Type B pancreatic cell (in vitro differentiated cells): ENCODE measurements at regions not wholly inside any gene's neighbourhood (a gene's known extent, or its start where the extent isn't known, plus 50 kb on each side); places are given as distances from the start of the nearest gene placed in this dataset.
A peak's percentile ranks its signal among the peaks of the same experiment; 100 is the strongest.

Source experiments
- DNase-seq: peaks from one replicate; pipeline ENCODE4 v3.0.0; 2021; ENCODE audit warnings: mixed read lengths; ENCODE audit not compliant: unreplicated experiment; ENCODE audit errors: extremely low spot score
- H3K27ac Mint-ChIP-seq: 2 replicates; pipeline ENCODE4 v1.8.0; 2021; ENCODE audit warnings: mild to moderate bottlenecking, mixed read lengths
- H3K27me3 Mint-ChIP-seq: 2 replicates; pipeline ENCODE4 v1.8.0; 2021; ENCODE audit warnings: mixed read lengths
- H3K36me3 Mint-ChIP-seq: 2 replicates; pipeline ENCODE4 v1.8.0; 2021; ENCODE audit warnings: mixed read lengths
- H3K4me1 Mint-ChIP-seq: one replicate; pipeline ENCODE4 v1.8.0; 2021; ENCODE audit warnings: mixed read lengths; ENCODE audit not compliant: unreplicated experiment
- H3K4me3 Mint-ChIP-seq: 2 replicates; pipeline ENCODE4 v1.8.0; 2021; ENCODE audit warnings: mild to moderate bottlenecking, mixed read lengths
- H3K9me3 Mint-ChIP-seq: 2 replicates; pipeline ENCODE4 v1.8.0; 2021; ENCODE audit warnings: mixed read lengths
- TF ChIP-seq, protein P1 (sequence below): fragments of 200-600 bp; sonication (generic); conservative IDR thresholded peaks from 2 replicates; pipeline ENCODE4 v1.5.0; 2021; ENCODE audit warnings: antibody characterized with exemption, mild to moderate bottlenecking

DNA sequence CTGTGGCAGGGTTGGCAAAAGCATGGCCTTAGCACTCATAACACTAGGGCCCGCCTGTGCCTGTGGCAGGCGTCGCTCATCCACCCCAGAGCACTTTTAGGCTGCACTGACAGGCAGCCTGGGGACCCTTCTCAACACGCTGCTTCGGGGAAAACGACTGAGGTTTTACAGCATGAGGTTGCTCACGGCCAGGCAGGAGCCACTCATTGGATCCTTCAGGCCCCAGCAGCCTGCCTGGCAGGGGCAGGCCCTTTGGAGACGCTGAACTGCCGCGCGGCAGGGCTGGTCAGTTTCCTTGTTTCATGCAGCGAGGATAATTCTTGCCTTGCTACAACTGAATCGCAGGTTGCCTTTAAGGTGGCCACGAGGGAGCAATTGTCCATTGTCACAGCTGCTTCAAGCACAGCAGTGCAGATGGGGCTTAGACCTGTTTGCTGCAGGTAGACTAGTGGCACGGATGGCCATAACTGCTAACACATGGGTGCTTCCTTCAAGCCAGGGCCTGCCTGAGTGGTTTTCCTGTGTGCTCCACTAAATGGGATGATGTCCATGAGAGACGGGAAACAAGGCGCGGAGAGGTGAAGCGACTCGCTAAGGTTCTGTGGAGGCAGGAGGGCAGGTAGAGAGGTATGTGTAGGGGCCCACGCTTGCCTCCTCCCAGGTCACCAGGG, 49.9 kb upstream of the HS6ST1 start:
- TF ChIP-seq, protein P1, sequence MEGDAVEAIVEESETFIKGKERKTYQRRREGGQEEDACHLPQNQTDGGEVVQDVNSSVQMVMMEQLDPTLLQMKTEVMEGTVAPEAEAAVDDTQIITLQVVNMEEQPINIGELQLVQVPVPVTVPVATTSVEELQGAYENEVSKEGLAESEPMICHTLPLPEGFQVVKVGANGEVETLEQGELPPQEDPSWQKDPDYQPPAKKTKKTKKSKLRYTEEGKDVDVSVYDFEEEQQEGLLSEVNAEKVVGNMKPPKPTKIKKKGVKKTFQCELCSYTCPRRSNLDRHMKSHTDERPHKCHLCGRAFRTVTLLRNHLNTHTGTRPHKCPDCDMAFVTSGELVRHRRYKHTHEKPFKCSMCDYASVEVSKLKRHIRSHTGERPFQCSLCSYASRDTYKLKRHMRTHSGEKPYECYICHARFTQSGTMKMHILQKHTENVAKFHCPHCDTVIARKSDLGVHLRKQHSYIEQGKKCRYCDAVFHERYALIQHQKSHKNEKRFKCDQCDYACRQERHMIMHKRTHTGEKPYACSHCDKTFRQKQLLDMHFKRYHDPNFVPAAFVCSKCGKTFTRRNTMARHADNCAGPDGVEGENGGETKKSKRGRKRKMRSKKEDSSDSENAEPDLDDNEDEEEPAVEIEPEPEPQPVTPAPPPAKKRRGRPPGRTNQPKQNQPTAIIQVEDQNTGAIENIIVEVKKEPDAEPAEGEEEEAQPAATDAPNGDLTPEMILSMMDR = no peak
- H3K4me1 Mint-ChIP-seq = peaks cover 46% of the 10 kb centered on the region
- H3K27ac Mint-ChIP-seq = peak overlapping the region; percentile 75
- no peaks in the 10 kb centered on the region for H3K9me3 Mint-ChIP-seq
- no peak for DNase-seq
- peak overlapping the region; percentile 53 for H3K4me3 Mint-ChIP-seq
- H3K27me3 Mint-ChIP-seq = no peaks in the 10 kb centered on the region
- no peaks in the 10 kb centered on the region for H3K36me3 Mint-ChIP-seq

DNA sequence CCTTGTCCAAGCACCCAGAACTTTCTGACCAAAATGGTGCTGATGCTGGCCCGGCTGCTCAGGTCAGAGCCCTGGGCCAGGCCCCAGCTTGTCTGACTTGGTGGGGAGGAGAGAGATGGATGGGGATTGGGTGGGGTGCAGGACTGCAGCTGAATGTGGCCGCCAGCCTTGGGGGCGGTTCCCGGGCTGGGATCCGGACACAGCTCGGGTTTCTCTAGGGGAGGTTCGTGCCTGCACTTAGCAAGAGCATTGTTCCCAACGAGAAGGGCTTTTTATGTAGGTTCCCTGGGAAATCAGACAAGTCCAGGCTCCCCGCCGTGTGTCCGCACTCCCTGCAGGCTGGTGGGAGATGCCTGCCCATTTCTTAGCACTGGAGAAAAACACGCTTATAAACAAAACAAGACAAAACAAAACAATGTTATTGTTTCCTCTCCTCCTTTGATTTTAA, 50.5 kb upstream of the HS6ST1 start:
- H3K9me3 Mint-ChIP-seq = no peaks in the 10 kb centered on the region

DNA sequence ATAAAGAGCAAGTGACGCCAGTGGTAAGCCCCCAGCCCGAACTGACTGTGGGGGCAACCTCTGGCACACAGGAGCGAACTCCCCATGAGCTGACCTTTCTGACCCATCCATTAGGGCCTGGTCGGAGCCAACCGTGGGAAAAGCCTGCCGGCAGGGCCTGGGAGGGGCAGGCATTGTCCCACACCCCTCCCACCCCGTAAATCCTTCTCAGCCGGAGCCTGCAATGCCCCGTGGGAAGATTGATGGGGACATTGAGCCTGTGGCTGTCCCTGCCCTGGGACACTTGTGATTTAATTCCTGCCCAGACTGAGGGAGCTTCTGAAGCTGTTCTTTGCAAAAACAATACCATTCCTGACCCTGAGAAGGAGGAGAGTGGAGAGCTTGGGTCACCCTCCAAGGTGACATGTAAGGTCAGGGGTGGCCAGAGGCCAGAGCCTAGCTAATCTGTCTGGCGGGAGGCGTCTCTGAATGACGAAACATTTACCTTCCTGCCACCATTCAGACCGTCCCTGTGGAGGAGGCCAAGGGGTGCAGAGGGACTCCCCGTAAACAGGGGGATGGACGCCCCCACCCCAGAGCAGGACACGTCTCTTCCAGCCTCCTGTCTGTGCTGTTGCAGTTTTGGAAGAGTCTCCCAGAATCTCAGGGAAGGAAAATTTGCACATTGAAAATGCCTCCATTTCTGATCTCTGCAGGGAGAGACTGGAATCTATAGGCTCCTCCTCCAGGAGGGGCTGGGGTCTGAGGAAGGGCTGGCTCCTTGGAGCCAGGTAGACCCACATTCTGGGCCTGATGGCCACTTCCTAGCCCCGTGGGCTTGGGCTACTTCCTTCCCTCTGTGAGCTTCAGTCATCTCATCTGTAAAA, 51.2 kb upstream of the HS6ST1 start:
- Mint-ChIP-seq H3K36me3 (no peaks in the 10 kb centered on the region), H3K4me3 (peak overlapping the region; percentile 53), H3K27me3 (no peaks in the 10 kb centered on the region), H3K4me1 (peaks cover 41% of the 10 kb centered on the region), H3K27ac (peak overlapping the region; percentile 75), H3K9me3 (no peaks in the 10 kb centered on the region)
- TF ChIP-seq, protein P1 = no peak
- no peak for DNase-seq

More for the DNA sequence above, 50.5 kb upstream of the HS6ST1 start:
- Mint-ChIP-seq H3K27ac (peak overlapping the region; percentile 75), H3K4me3 (peak overlapping the region; percentile 53), H3K27me3 (no peaks in the 10 kb centered on the region), H3K36me3 (no peaks in the 10 kb centered on the region), H3K4me1 (peaks cover 41% of the 10 kb centered on the region)
- DNase-seq = no peak
- TF ChIP-seq, protein P1 = no peak

DNA sequence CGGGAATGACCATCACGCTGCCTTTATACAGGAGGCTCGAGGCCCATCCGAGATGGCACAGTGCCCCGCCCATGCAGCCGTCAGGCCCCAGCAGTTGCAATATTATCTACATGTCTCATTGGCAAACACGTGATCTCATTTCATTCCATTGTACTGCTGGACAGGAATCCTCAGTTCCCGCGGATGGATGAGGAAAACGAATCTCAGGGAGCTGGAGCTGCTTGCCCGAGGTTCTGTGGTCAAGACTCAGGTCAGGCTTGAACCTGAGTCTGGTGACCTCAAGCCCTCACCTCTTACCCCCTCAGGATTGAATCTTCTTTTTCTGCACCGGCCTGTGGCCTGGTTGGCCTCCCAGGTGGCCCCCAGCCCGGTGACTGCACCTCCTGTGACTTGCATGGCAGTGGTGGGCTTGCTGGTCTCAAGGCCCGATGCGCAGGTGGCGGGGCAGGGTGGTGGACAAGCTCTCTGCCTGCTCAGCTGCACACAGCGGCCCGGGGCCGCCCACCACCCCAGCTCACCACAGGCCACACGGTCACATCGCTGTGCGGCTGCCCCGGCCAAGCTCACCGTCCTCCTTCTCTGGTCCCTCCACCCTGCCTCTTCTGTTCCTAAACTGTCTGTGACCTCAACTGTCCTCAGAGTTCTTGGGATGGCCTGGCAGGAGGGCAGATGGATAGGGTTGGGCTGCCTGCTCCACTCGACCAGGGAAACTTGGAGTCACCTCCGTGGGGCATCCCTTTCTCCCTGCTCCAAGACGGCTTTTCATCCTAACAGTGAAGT, 52.0 kb upstream of the HS6ST1 start:
- Mint-ChIP-seq H3K27ac (peak overlapping the region; percentile 51), H3K4me3 (no peak overlapping the region), H3K27me3 (no peaks in the 10 kb centered on the region), H3K4me1 (peaks cover 36% of the 10 kb centered on the region), H3K9me3 (no peaks in the 10 kb centered on the region), H3K36me3 (no peaks in the 10 kb centered on the region)
- TF ChIP-seq, protein P1 = no peak
- no peak for DNase-seq

DNA sequence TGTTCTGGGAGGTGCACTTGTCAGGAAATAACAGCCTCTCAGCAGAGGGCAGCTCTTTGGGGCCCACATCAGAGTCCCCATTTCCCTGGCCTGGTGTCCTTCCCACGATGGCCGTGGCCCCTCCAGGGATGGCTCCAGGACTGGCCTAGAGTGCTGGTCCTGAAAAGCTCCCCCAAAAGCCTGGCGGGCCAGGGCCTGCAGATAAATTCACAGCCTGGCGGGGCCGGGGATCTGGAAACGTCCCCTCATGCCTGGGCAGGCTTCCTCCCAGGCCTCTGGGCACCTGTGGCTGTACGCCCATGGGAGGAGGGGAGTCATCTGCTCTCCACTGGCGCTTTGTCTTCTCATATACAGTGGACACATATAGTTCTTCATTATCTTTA, 52.6 kb upstream of the HS6ST1 start:
- no peak for DNase-seq
- Mint-ChIP-seq H3K36me3 (no peaks in the 10 kb centered on the region), H3K27ac (no peak overlapping the region), H3K4me3 (no peak overlapping the region), H3K27me3 (no peaks in the 10 kb centered on the region), H3K4me1 (peaks cover 35% of the 10 kb centered on the region), H3K9me3 (no peaks in the 10 kb centered on the region)
- TF ChIP-seq, protein P1 = no peak
